Breast epithelium (tissue), 3 donors: ENCODE measurements at regions not wholly inside any gene's neighbourhood (a gene's known extent, or its start where the extent isn't known, plus 50 kb on each side); places are given as distances from the start of the nearest gene placed in this dataset.

Experiments
- CTCF ChIP-seq, 3 donors: fragments of 450-650 bp; IDR thresholded peaks; one replicate each; pipeline ENCODE4 v1.5.1; 2016 to 2017; ENCODE audit warnings: antibody characterized with exemption in 3 of 3, mild to moderate bottlenecking in 3 of 3, moderate library complexity in 3 of 3
- POLR2A ChIP-seq: fragments of 450-650 bp; IDR thresholded peaks from one replicate; pipeline ENCODE4 v1.6.1; 2016; ENCODE audit warnings: antibody characterized with exemption, mild to moderate bottlenecking, moderate library complexity
- POLR2AphosphoS5 ChIP-seq, 3 donors: sonication (generic); formaldehyde crosslinking; IDR thresholded peaks; one replicate each; pipeline ENCODE4 v1.6.1; 2017; ENCODE audit warnings: antibody characterized with exemption in 3 of 3

DNA sequence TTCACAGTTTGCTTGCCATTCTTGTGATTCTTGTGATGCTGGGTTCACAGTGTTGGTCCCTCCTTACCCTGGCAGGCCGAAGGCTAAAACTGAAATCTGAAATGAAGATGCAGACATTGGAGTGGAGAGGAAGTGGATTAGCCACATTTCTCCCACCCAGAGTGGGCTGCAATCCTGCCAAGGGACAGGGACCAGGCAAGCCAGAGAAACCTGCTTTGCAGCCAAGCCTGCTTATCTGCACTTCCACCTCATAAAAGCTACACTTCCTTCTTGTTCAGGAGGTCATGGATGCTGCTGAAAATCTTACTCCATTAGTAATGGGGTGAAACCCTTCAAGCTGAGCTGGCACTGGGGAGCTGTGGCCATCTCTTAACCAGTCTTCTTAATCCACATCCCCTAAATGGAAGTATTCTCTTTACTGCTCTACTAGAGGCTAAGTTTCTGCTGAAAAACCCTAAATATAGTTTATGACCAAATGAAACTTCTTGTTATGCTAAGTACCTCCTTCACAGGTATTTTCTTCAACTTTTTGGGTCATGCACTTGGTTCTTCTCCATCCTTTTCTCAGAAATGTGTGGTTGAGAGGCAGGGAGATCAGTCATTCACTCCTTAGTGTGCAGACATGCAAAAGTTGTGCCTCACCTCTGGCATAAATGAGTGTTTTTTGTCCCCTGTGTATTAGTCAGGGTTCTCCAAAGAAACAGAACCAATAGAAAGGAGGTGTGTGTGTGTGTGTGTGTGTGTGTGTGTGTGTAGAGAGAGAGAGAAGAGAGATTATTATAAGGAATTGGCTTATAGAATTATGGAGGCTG lies 133.9 kb upstream of the BMAL1 start:
- TF ChIP-seq CTCF (IDR thresholded peaks at IDR 0.05) (no peak), POLR2A (no peak), POLR2AphosphoS5 (IDR thresholded peaks at IDR 0.05) (no peak)
